OCI-LY7 (cell line): ENCODE measurements at regions not wholly inside any gene's neighbourhood (a gene's known extent, or its start where the extent isn't known, plus 50 kb on each side); places are given as distances from the start of the nearest gene placed in this dataset.

Experiments
- CTCF ChIP-seq: fragments of 200-600 bp; sonication (generic); conservative IDR thresholded peaks from 2 replicates; pipeline ENCODE4 v1.5.1; 2014; ENCODE audit warnings: mild to moderate bottlenecking, antibody characterized with exemption, low read length, moderate library complexity, mixed read lengths
- EZH2phosphoT487 ChIP-seq: fragments of 200-600 bp; sonication (generic); IDR thresholded peaks from 2 replicates; pipeline ENCODE4 v1.6.1; 2018; ENCODE audit warnings: low read depth, borderline replicate concordance, mild to moderate bottlenecking, mixed run types, antibody characterized with exemption, low read length, moderate library complexity, mixed read lengths

- TF ChIP-seq EZH2phosphoT487 = no peak
- TF ChIP-seq CTCF = no peak
Measured at GRCh38 chr1:70827030-70827429, 220.6 kb downstream of the PTGER3 start.
